HUES64 (cell line): ENCODE measurements at regions not wholly inside any gene's neighbourhood (a gene's known extent, or its start where the extent isn't known, plus 50 kb on each side); places are given as distances from the start of the nearest gene placed in this dataset.

ENCODE experiments used
- H3K27ac ChIP-seq: 2 replicates; pipeline ENCODE4 v1.7.0; 2013; ENCODE audit warnings: low read depth, low read length, inconsistent platforms
- H3K27me3 ChIP-seq: 2 replicates; pipeline ENCODE4 v1.6.1; 2013; ENCODE audit warnings: mild to moderate bottlenecking, low read length; ENCODE audit not compliant: insufficient read depth
- H3K36me3 ChIP-seq: 2 replicates; pipeline ENCODE4 v1.6.1; 2013; ENCODE audit warnings: mild to moderate bottlenecking, low read length; ENCODE audit not compliant: insufficient read depth
- H3K4me1 ChIP-seq: 2 replicates; pipeline ENCODE4 v1.6.1; 2013; ENCODE audit warnings: mild to moderate bottlenecking, low read length, moderate library complexity; ENCODE audit not compliant: insufficient read depth
- H3K4me3 ChIP-seq: 2 replicates; pipeline ENCODE4 v1.5.1; 2013; ENCODE audit warnings: mild to moderate bottlenecking, low read length, moderate library complexity
- H3K9ac ChIP-seq: 2 replicates; pipeline ENCODE4 v1.6.1; 2013; ENCODE audit warnings: mild to moderate bottlenecking, low read depth, low read length
- H3K9me3 ChIP-seq: 2 replicates; pipeline ENCODE4 v1.6.1; 2013; ENCODE audit warnings: low read depth, low read length; ENCODE audit not compliant: insufficient read depth
- whole genome bisulfite sequencing: fragments of 150-250, 120-280 bp; methylation state at CpG from one replicate; pipeline ENCODE4 v1.1.7; 2013; ENCODE audit warnings: missing lambda C conversion rate; 5-methylcytosine and 5-hydroxymethylcytosine counted together

DNA sequence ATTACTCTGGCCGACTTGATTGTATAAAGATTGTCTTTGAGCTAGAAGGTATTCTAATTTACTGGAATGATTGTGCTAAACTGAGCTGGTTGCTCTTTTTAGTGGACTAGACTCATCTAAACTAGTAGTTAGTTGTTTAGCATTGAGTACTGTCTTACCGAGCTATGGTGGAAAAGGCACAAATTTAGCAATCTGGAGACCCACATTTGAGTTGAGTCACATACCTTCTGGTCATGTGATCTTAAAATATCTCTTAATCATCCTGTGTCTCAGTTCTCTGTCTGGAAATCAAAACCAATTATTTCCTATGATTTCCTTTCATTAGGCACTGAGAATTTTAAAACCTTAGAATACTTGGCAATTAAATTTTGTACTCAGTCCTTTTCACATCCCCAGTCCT is 349.5 kb downstream of the IRS2 start:
- Histone ChIP-seq H3K4me3 (no peak overlapping the region), H3K4me1 (no peaks in the 10 kb centered on the region), H3K9ac (no peak overlapping the region), H3K36me3 (no peaks in the 10 kb centered on the region), H3K27me3 (no peaks in the 10 kb centered on the region), H3K9me3 (peaks cover 12% of the 10 kb centered on the region), H3K27ac (no peak overlapping the region)
- 89% methylated on average over 2 of the region's 2 CpGs for WGBS

DNA sequence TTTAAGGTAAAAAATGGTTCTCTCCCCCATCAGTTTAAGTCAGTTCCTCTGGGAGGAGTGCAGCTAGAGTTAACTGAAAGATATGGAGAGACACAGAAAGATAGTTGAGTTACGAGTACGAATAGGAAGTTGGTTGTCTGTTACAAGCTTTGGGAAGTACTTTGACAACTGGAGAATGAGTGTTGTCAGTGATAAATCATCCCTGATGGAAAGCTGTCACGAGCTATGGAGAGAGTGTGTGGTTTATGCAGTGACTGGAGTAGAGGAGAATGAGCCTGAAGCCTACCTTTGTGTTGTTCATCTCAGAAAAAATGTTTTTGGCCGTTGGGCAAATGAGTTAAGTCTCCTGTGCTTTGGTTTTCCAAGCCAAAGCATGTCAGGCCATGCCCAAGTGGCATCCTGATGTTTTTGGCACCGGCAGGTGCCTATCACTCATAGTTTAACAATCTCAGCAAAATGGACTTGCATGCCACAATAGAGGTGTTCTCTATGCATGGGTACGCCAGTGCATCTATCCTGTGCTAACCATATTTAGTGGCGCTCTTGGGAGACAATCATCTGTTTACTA is 350.2 kb downstream of the IRS2 start:
- 91% methylated on average over 7 of the region's 7 CpGs for WGBS
- H3K4me1 ChIP-seq: no peaks in the 10 kb centered on the region

DNA sequence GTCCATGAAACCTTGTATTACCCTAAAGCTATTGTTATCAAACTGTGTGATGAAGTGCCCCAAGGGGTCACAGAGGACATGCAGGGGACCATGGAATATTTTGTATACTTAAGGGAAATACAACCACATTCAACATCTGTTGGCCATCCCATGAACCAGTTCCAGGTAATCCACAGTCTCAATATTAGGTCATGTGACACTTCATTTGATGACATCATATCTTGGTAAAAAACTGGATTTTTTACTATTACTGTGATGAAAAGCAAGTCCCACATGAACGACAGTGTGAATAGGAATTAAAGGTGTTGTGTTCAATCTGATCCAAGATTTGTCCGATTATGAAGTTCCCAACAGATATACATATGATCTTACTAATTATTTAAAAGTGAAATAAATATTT is 355.2 kb downstream of the IRS2 start:
- Histone ChIP-seq H3K4me1 (no peaks in the 10 kb centered on the region), H3K36me3 (no peaks in the 10 kb centered on the region), H3K4me3 (no peak overlapping the region), H3K27ac (no peak overlapping the region), H3K27me3 (no peaks in the 10 kb centered on the region), H3K9ac (no peak overlapping the region), H3K9me3 (peaks cover 16% of the 10 kb centered on the region)
- WGBS: 100% methylated on average over 1 of the region's 2 CpGs

More for the DNA sequence above, 350.2 kb downstream of the IRS2 start:
- Histone ChIP-seq H3K36me3 (no peaks in the 10 kb centered on the region), H3K9ac (no peak overlapping the region), H3K27ac (no peak overlapping the region), H3K9me3 (peaks cover 16% of the 10 kb centered on the region), H3K27me3 (no peaks in the 10 kb centered on the region), H3K4me3 (no peak overlapping the region)

DNA sequence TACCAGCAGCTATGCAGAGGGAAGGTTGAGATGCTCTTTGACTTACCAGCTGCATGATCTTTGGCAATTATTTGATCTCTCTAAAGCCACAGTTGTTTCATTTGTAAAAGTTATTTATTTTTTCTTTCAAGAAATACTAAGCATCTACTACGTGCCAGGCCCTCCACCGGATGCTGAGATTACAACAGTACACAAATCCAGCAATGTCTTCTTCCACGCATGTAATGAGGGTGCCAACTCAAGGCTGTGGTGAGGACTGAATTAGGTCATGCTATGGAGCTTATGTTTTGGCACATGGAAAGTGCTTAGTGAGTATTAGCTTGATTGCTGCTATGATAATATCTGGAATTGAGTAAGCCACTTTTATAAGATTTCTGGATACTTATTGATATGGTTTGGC is 358.2 kb downstream of the IRS2 start:
- Histone ChIP-seq H3K4me1 (no peaks in the 10 kb centered on the region), H3K27ac (no peak overlapping the region), H3K9ac (no peak overlapping the region), H3K36me3 (no peaks in the 10 kb centered on the region), H3K27me3 (no peaks in the 10 kb centered on the region), H3K9me3 (peaks cover 16% of the 10 kb centered on the region), H3K4me3 (no peak overlapping the region)
- 99% methylated on average over 3 of the region's 3 CpGs for WGBS

DNA sequence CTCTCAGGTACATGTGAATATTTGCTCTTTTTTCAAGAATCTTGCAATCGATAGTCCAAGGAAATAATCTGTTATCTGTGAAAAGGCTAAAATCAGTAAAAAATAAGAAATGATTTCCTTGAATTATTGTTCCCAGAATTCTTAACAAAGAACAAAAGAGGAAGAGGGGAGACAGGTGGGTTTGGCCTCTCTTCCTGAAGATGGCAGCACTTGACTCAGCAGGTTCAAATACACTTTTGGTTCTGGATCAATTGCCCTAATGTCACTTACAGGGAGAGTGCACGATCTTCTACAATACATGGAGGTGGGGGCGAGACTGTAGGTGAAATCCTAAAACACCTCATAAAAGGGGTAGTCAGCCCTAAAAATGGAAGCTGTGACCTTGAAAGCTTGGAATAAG is 358.7 kb downstream of the IRS2 start:
- peaks cover 12% of the 10 kb centered on the region for H3K9me3 ChIP-seq
- no peak overlapping the region for H3K4me3 ChIP-seq
- 97% methylated on average over 3 of the region's 3 CpGs for WGBS
- no peaks in the 10 kb centered on the region for H3K4me1 ChIP-seq
- no peaks in the 10 kb centered on the region for H3K27me3 ChIP-seq
- H3K27ac ChIP-seq: no peak overlapping the region
- no peak overlapping the region for H3K9ac ChIP-seq
- no peaks in the 10 kb centered on the region for H3K36me3 ChIP-seq

DNA sequence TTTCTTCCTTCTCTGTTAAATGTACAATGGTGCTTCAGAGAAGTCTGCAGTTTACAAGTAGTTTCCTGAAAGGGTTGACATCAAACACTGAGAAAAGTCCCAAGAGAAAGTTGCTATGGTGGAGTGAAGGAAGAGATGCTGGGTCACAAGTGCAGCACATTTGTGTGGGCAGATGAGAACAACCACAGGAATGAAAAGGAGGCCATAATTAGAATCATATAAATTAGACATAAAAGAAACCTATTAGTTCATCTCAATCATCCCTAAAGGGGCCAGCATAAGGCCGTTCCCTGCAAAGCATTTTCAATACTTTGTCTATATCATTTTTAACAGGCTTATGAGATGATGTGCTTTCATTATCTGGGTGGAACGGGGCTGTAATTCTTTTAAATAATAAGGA is 359.2 kb downstream of the IRS2 start:
- H3K9ac ChIP-seq: no peak overlapping the region
- no peak overlapping the region for H3K4me3 ChIP-seq
- no peaks in the 10 kb centered on the region for H3K27me3 ChIP-seq
- no peaks in the 10 kb centered on the region for H3K36me3 ChIP-seq
- peaks cover 7% of the 10 kb centered on the region for H3K9me3 ChIP-seq
- H3K27ac ChIP-seq: no peak overlapping the region
- WGBS: 100% methylated on average over 1 of the region's 2 CpGs
- no peaks in the 10 kb centered on the region for H3K4me1 ChIP-seq

DNA sequence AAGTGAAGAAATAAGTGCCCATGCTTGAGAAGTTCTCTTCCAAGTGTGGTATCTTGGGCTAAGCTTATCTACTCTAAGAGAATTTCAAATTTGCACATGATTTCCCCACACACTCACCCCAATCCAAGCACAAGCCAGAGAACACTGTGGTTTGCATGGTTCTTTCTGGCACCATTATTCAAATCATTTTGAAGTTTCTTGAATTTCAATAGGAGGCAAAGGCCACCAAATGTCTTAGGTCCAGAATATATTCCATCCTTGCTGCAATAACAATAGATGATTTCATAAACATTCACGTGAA is 359.7 kb downstream of the IRS2 start:
- no peaks in the 10 kb centered on the region for H3K36me3 ChIP-seq
- 0 out of 2 replicates have a peak, but pooled peaks cover 2% of the 10 kb centered on the region for H3K9me3 ChIP-seq
- no peak overlapping the region for H3K9ac ChIP-seq
- no peaks in the 10 kb centered on the region for H3K27me3 ChIP-seq
- H3K4me3 ChIP-seq: no peak overlapping the region
- WGBS: 96% methylated on average over 1 of the region's 1 CpG
- H3K4me1 ChIP-seq: no peaks in the 10 kb centered on the region
- no peak overlapping the region for H3K27ac ChIP-seq

DNA sequence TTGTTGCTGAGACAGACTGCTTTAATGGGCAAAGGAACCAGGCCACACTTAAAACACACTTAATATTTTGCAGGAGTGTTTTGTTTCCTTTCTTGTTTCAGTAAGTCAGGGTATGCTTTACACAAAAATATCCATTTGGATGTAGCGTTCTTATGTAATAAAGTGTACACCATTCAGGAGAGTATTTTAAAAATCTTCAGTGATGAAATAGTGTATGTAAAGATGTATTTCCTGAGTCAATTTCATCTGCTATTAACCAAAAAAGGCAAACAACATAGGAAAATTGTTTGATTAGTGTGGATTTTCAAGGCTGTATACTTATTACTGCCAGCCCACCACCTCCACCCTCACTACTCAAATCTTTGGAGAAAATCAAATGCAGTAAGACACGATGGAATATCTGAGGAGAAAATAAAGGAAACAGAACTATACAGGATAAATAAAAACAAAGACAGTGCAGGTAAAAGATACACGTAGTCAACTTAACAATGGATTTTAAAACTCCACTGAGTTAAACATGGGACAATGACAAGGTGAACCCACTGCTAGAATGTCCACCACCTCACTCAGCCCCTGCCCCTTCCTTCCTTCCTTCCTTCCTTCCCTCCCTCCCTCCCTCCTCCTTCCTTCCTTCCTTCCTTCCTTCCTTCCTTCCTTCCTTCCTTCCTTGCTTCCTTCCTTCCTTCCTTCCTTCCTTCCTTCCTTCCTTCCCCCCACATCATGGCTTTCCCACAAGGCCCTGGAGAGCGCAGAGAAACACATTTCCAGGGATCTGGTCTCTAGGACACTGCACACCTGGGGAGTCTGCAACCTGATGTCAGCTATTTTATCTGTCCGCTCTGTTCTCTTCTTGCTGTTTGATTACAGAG is 360.3 kb downstream of the IRS2 start:
- H3K27ac ChIP-seq: no peak overlapping the region
- no peaks in the 10 kb centered on the region for H3K27me3 ChIP-seq
- H3K9me3 ChIP-seq: no peaks in the 10 kb centered on the region
- H3K4me1 ChIP-seq: no peaks in the 10 kb centered on the region
- H3K4me3 ChIP-seq: no peak overlapping the region
- 88% methylated on average over 4 of the region's 5 CpGs for WGBS
- H3K9ac ChIP-seq: no peak overlapping the region
- no peaks in the 10 kb centered on the region for H3K36me3 ChIP-seq

DNA sequence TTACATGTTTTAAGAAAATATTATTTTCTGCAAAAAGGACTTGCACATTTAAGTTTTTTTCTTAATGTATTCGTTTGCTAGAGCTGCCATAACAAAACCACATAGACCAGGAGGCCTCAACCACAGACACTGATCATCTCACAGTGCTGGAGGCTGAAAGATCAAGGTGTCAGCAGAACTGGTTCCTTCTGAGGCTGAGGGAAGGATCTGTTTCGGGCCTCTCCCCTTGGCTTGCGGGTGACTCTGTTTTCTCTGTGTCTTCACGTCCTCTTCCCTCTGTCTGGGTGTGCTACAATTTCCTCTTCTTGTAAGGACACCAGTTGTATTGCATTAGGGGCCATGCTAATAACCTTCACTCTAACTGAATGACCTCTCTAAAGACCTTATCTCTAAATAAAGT is 364.2 kb downstream of the IRS2 start:
- no peak overlapping the region for H3K27ac ChIP-seq
- H3K9ac ChIP-seq: no peak overlapping the region
- no peaks in the 10 kb centered on the region for H3K36me3 ChIP-seq
- no peak overlapping the region for H3K4me3 ChIP-seq
- WGBS: 94% methylated on average over 4 of the region's 4 CpGs
- no peaks in the 10 kb centered on the region for H3K9me3 ChIP-seq
- H3K4me1 ChIP-seq: no peaks in the 10 kb centered on the region
- H3K27me3 ChIP-seq: no peaks in the 10 kb centered on the region

DNA sequence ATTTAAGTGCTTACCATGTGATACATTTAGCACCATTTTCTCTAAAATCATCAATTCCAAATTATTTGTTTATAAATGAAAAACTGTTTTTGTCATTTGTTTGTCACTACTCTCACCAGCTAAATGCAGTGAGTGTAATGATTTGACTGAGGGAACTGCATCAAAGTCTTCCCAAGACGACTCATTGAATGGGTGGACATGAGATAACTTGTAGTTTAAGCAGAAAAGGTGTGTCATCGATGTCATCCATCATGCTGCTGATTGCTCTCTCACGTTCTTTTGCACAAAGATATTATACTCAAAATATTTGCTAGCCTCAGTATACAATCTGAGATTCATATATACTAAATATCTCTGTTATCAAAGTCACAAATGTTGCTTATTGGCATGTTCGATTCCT is 366.5 kb downstream of the IRS2 start:
- H3K27ac ChIP-seq: no peak overlapping the region
- WGBS: 95% methylated on average over 4 of the region's 4 CpGs
- no peak overlapping the region for H3K4me3 ChIP-seq
- no peaks in the 10 kb centered on the region for H3K9me3 ChIP-seq
- H3K36me3 ChIP-seq: no peaks in the 10 kb centered on the region
- H3K27me3 ChIP-seq: no peaks in the 10 kb centered on the region
- H3K9ac ChIP-seq: no peak overlapping the region
- H3K4me1 ChIP-seq: no peaks in the 10 kb centered on the region

DNA sequence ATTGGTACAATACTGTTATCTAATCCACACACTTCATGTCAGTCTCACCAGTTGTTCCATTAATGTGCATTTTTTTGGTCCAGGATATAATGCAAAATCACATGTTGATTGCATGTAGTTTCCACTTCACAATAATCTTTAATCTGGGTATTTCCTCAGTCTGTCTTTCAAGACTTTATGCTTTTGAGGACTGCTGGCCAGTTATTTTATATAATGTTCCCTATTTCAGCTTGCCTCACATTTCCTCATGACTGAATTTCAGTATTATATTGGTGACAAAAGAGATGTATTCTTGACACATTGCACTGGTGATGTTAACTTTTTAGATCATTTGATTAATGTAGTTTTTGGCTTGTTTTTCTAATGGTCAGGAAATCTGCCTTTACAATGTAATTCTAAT is 368.3 kb downstream of the IRS2 start:
- Histone ChIP-seq H3K4me1 (no peaks in the 10 kb centered on the region), H3K9me3 (no peaks in the 10 kb centered on the region), H3K4me3 (no peak overlapping the region), H3K27me3 (no peaks in the 10 kb centered on the region), H3K27ac (no peak overlapping the region), H3K36me3 (no peaks in the 10 kb centered on the region), H3K9ac (no peak overlapping the region)

DNA sequence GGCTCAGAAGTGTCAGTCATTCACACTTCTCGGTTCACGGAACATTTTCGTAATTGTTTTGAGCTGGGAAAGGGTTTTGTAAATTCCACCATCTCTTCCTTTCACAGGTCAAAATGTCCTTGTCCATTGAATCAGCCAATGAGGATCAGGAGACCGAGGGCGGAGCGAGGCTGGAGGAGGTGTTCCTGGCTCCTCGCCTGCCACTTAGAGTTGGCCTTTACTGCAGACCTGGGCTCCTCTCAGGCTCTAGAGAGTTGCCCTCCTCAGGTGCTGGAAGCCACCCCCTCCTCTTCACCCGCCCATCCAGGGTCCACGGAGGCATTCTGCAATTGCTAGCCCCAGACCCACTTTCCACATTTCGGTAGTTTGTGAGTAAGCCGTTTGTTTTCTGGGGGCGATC is 370.4 kb downstream of the IRS2 start:
- Histone ChIP-seq H3K9ac (no peak overlapping the region), H3K4me3 (no peak overlapping the region), H3K4me1 (peaks cover 9% of the 10 kb centered on the region), H3K36me3 (no peaks in the 10 kb centered on the region), H3K9me3 (no peaks in the 10 kb centered on the region), H3K27ac (no peak overlapping the region), H3K27me3 (no peaks in the 10 kb centered on the region)
- 92% methylated on average over 12 of the region's 12 CpGs for WGBS
